Natural killer cell (primary cell): ENCODE measurements at regions not wholly inside any gene's neighbourhood (a gene's known extent, or its start where the extent isn't known, plus 50 kb on each side); places are given as distances from the start of the nearest gene placed in this dataset.

Experiments
- ATAC-seq, 3 donors: fragments of 150-1000 bp in 2 of 3; fragments of 200-7000 bp in 1 of 3; cut with Tn5 transposase; 1 replicate in 1 of 3; 2 replicates in 2 of 3; pipeline ENCODE4 v1.10.0; 2021; ENCODE audit warnings: mild to moderate bottlenecking in 2 of 3, moderate library complexity in 2 of 3
- DNase-seq, 2 donors: peaks; one replicate each; pipeline versions ENCODE4 v3.0.0 to v3.0.0-alpha.2; 2013 to 2021; ENCODE audit warnings: mixed read lengths in 1 of 2
- H3K27ac ChIP-seq: one replicate; pipeline ENCODE4 v1.5.1; 2013; ENCODE audit warnings: mild to moderate bottlenecking, low read length
- H3K27me3 ChIP-seq: one replicate; pipeline ENCODE4 v1.6.1; 2013; ENCODE audit warnings: low read length; ENCODE audit not compliant: control insufficient read depth, insufficient read depth
- H3K36me3 ChIP-seq: one replicate; pipeline ENCODE4 v1.6.1; 2013; ENCODE audit warnings: low read length; ENCODE audit not compliant: control insufficient read depth, insufficient read depth
- H3K4me1 ChIP-seq: one replicate; pipeline ENCODE4 v1.6.1; 2013; ENCODE audit warnings: low read length; ENCODE audit not compliant: control insufficient read depth, insufficient read depth
- H3K4me3 ChIP-seq: one replicate; pipeline ENCODE4 v1.5.1; 2013; ENCODE audit warnings: low read length
- H3K9me3 ChIP-seq: one replicate; pipeline ENCODE4 v1.6.1; 2013; ENCODE audit warnings: low read length; ENCODE audit not compliant: control insufficient read depth, insufficient read depth
- H3K27ac Mint-ChIP-seq, 2 donors: one replicate each; pipeline ENCODE4 v1.8.0; 2022; ENCODE audit warnings: mild to moderate bottlenecking in 2 of 2, mixed read lengths in 2 of 2, moderate library complexity in 1 of 2
- H3K27me3 Mint-ChIP-seq, 2 donors: one replicate each; pipeline ENCODE4 v1.8.0; 2022; ENCODE audit warnings: low read depth in 2 of 2, mixed read lengths in 2 of 2
- H3K36me3 Mint-ChIP-seq: one replicate; pipeline ENCODE4 v1.8.0; 2022; ENCODE audit warnings: mixed read lengths
- H3K4me1 Mint-ChIP-seq, 2 donors: one replicate each; pipeline ENCODE4 v1.8.0; 2022; ENCODE audit warnings: mixed read lengths in 2 of 2
- H3K4me3 Mint-ChIP-seq: one replicate; pipeline ENCODE4 v1.8.0; 2022; ENCODE audit warnings: mild to moderate bottlenecking, moderate library complexity, mixed read lengths
- H3K9me3 Mint-ChIP-seq, 2 donors: one replicate each; pipeline ENCODE4 v1.8.0; 2022; ENCODE audit warnings: mixed read lengths in 2 of 2
- CTCF ChIP-seq: fragments of 200-600 bp; IDR thresholded peaks from one replicate; pipeline ENCODE4 v1.8.0; 2022; ENCODE audit warnings: antibody characterized with exemption
- WGBS: methylation state at CpG from one replicate; pipeline ENCODE4 v1.1.7; 2013; ENCODE audit warnings: missing lambda C conversion rate; ENCODE audit not compliant: insufficient coverage; 5-methylcytosine and 5-hydroxymethylcytosine counted together
- intact Hi-C: fragments of 100-400 bp; cut with micrococcal nuclease; formaldehyde crosslinking; loops from one replicate; pipeline ENCODE4 v1.14.2; 2022

GRCh38 chr1:70567167-70567566, 156.1 kb downstream of the CTH start:
- intact Hi-C loops = no loop called here
- ATAC-seq = no peak
- Mint-ChIP-seq H3K36me3 (no peaks in the 10 kb centered on the region), H3K4me3 (no peak overlapping the region), H3K27me3 (peaks cover 0 to 5% of the 10 kb centered on the region in 2 donors), H3K9me3 (peaks cover 0 to 2% of the 10 kb centered on the region in 2 donors), H3K27ac (no peak overlapping the region), H3K4me1 (no peaks in the 10 kb centered on the region)
- H3K36me3 ChIP-seq = no peaks in the 10 kb centered on the region
- no peaks in the 10 kb centered on the region for H3K4me1 ChIP-seq
- TF ChIP-seq CTCF = no peak
- DNase-seq = no peak
- H3K27me3 ChIP-seq = no peaks in the 10 kb centered on the region
- H3K27ac ChIP-seq = no peak overlapping the region
- WGBS = 95% methylated on average over 5 of the region's 5 CpGs
- no peak overlapping the region for H3K4me3 ChIP-seq
- H3K9me3 ChIP-seq = no peaks in the 10 kb centered on the region

- DNase-seq (no peak), ATAC-seq (no peak)
- H3K27me3 Mint-ChIP-seq = peaks cover 0 to 11% of the 10 kb centered on the region in 2 donors
- Histone ChIP-seq H3K27me3 (no peaks in the 10 kb centered on the region), H3K36me3 (no peaks in the 10 kb centered on the region), H3K27ac (no peak overlapping the region), H3K4me1 (no peaks in the 10 kb centered on the region), H3K4me3 (no peak overlapping the region), H3K9me3 (no peaks in the 10 kb centered on the region)
- no peak overlapping the region for H3K4me3 Mint-ChIP-seq
- intact Hi-C loops = no loop called here
- no peaks in the 10 kb centered on the region for H3K4me1 Mint-ChIP-seq
- peaks cover 0 to 2% of the 10 kb centered on the region in 2 donors for H3K9me3 Mint-ChIP-seq
- H3K27ac Mint-ChIP-seq = no peak overlapping the region
- TF ChIP-seq CTCF = no peak
- no peaks in the 10 kb centered on the region for H3K36me3 Mint-ChIP-seq
These were observed 160.1 kb downstream of the CTH start for GRCh38 chr1:70571191-70571590.

- no peaks in the 10 kb centered on the region for H3K36me3 Mint-ChIP-seq
- no peak for TF ChIP-seq CTCF
- ATAC-seq (no peak), DNase-seq (no peak)
- peaks cover 0 to 11% of the 10 kb centered on the region in 2 donors for H3K27me3 Mint-ChIP-seq
- peaks cover 0 to 2% of the 10 kb centered on the region in 2 donors for H3K9me3 Mint-ChIP-seq
- H3K4me1 Mint-ChIP-seq = no peaks in the 10 kb centered on the region
- Histone ChIP-seq H3K4me3 (no peak overlapping the region), H3K9me3 (no peaks in the 10 kb centered on the region), H3K36me3 (no peaks in the 10 kb centered on the region), H3K27ac (no peak overlapping the region), H3K4me1 (no peaks in the 10 kb centered on the region), H3K27me3 (no peaks in the 10 kb centered on the region)
- WGBS = 100% methylated on average over 2 of the region's 2 CpGs
- no peak overlapping the region for H3K4me3 Mint-ChIP-seq
- no peak overlapping the region for H3K27ac Mint-ChIP-seq
- intact Hi-C loops = no loop called here
These were observed 162.3 kb downstream of the CTH start for GRCh38 chr1:70573317-70573843.

- no peaks in the 10 kb centered on the region for H3K9me3 ChIP-seq
- no peak for DNase-seq
- no peak overlapping the region for H3K27ac ChIP-seq
- Mint-ChIP-seq H3K27me3 (no peaks in the 10 kb centered on the region), H3K9me3 (peaks cover 0 to 3% of the 10 kb centered on the region in 2 donors), H3K4me1 (no peaks in the 10 kb centered on the region), H3K4me3 (no peak overlapping the region), H3K27ac (no peak overlapping the region), H3K36me3 (no peaks in the 10 kb centered on the region)
- TF ChIP-seq CTCF = no peak
- no peaks in the 10 kb centered on the region for H3K4me1 ChIP-seq
- no peak overlapping the region for H3K4me3 ChIP-seq
- no peaks in the 10 kb centered on the region for H3K27me3 ChIP-seq
- intact Hi-C loops = no loop called here
- no peak for ATAC-seq
- no peaks in the 10 kb centered on the region for H3K36me3 ChIP-seq
These were observed 170.6 kb downstream of the CTH start for GRCh38 chr1:70581661-70582060.
